Upper lobe of right lung (tissue), 1 donor: ENCODE measurements at regions not wholly inside any gene's neighbourhood (a gene's known extent, or its start where the extent isn't known, plus 50 kb on each side); places are given as distances from the start of the nearest gene placed in this dataset.

ENCODE experiments used
- ATAC-seq: fragments of 200-7000 bp; cut with Tn5 transposase; one replicate; pipeline ENCODE4 v1.9.1; 2020; ENCODE audit warnings: mild to moderate bottlenecking, moderate library complexity
- DNase-seq: peaks from one replicate; pipeline ENCODE4 v3.0.0-alpha.2; 2020
- H3K27ac ChIP-seq: fragments of 200-600 bp; one replicate; pipeline ENCODE4 v1.8.0; 2022
- H3K27me3 ChIP-seq: fragments of 200-600 bp; one replicate; pipeline ENCODE4 v1.8.0; 2022; ENCODE audit warnings: mild to moderate bottlenecking
- H3K36me3 ChIP-seq: fragments of 200-600 bp; one replicate; pipeline ENCODE4 v1.8.0; 2022
- H3K4me1 ChIP-seq: fragments of 200-600 bp; one replicate; pipeline ENCODE4 v1.8.0; 2022
- H3K4me3 ChIP-seq: fragments of 200-600 bp; one replicate; pipeline ENCODE4 v1.8.0; 2022; ENCODE audit warnings: mild to moderate bottlenecking
- H3K9me3 ChIP-seq: fragments of 200-600 bp; one replicate; pipeline ENCODE4 v1.8.0; 2022
- intact Hi-C: fragments of 100-400 bp; cut with DNase I; formaldehyde crosslinking; loops from one replicate; pipeline ENCODE4 v1.11.0; 2022
- TF ChIP-seq, protein P1 (sequence below): fragments of 200-600 bp; IDR thresholded peaks from one replicate; pipeline ENCODE4 v1.8.0; 2022; ENCODE audit warnings: antibody characterized with exemption
- donor health status: DM: no; HTN: yes; CAD: no; lungs with severe emphysema.

DNA sequence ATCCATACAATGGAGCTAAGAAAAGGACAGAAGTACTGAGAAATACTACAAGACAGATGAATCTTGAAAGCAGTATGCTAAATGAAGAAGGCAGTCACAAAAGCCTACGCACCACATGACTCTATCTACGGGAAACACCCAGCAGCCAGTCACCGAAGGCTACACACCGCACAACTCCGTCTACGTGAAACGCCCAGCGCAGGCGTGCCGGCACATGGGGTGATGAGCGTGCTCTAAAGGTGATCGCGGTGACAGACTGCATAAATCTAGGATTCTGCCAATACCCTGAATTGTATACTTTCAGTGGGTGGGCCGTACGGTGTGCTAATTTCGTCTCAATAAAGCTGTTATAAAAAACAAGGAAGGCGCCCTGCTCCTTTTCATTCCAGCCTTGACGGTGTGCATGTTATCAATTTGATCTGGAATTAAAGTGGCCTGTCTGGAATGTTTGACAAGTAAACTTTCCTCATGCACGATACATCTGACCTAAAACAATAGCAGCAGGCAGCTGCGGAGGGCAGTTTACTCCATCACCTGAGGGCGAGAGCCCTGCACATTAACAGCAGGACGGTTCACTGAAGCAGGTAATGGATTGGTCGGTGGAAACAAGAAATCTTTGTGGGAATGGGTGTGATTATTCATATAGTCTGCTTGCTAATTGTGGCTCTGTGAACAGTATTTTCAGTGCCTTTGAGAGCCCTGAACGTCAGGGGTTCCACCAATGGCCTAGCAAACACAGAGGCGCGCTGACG lies 86.2 kb upstream of the SALL3 start:
- intact Hi-C loops = no loop called here
- Histone ChIP-seq H3K9me3 (no peaks in the 10 kb centered on the region), H3K4me1 (no peaks in the 10 kb centered on the region), H3K4me3 (no peak overlapping the region), H3K27me3 (no peaks in the 10 kb centered on the region), H3K27ac (no peak overlapping the region), H3K36me3 (no peaks in the 10 kb centered on the region)
- ATAC-seq (no peak), DNase-seq (no peak)
- TF ChIP-seq, protein P1, sequence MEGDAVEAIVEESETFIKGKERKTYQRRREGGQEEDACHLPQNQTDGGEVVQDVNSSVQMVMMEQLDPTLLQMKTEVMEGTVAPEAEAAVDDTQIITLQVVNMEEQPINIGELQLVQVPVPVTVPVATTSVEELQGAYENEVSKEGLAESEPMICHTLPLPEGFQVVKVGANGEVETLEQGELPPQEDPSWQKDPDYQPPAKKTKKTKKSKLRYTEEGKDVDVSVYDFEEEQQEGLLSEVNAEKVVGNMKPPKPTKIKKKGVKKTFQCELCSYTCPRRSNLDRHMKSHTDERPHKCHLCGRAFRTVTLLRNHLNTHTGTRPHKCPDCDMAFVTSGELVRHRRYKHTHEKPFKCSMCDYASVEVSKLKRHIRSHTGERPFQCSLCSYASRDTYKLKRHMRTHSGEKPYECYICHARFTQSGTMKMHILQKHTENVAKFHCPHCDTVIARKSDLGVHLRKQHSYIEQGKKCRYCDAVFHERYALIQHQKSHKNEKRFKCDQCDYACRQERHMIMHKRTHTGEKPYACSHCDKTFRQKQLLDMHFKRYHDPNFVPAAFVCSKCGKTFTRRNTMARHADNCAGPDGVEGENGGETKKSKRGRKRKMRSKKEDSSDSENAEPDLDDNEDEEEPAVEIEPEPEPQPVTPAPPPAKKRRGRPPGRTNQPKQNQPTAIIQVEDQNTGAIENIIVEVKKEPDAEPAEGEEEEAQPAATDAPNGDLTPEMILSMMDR = no peak

DNA sequence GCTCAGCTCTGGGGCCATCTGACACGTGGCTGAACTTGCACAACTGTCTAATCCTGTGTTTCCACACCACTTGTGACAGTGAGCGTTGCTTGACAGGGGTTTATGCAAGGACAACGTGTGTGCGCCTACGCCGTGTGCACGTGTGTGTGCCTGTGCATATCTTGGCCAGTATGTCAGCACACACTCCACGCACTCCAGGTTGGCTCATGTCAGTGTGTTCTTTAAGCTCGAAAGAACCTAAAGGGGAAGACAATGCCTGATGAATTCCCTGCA lies 85.6 kb upstream of the SALL3 start:
- Histone ChIP-seq H3K27me3 (no peaks in the 10 kb centered on the region), H3K36me3 (no peaks in the 10 kb centered on the region), H3K4me3 (no peak overlapping the region), H3K9me3 (no peaks in the 10 kb centered on the region), H3K27ac (no peak overlapping the region), H3K4me1 (no peaks in the 10 kb centered on the region)
- TF ChIP-seq, protein P1 = no peak
- intact Hi-C loops = no loop called here
- DNase-seq (no peak), ATAC-seq (no peak)

DNA sequence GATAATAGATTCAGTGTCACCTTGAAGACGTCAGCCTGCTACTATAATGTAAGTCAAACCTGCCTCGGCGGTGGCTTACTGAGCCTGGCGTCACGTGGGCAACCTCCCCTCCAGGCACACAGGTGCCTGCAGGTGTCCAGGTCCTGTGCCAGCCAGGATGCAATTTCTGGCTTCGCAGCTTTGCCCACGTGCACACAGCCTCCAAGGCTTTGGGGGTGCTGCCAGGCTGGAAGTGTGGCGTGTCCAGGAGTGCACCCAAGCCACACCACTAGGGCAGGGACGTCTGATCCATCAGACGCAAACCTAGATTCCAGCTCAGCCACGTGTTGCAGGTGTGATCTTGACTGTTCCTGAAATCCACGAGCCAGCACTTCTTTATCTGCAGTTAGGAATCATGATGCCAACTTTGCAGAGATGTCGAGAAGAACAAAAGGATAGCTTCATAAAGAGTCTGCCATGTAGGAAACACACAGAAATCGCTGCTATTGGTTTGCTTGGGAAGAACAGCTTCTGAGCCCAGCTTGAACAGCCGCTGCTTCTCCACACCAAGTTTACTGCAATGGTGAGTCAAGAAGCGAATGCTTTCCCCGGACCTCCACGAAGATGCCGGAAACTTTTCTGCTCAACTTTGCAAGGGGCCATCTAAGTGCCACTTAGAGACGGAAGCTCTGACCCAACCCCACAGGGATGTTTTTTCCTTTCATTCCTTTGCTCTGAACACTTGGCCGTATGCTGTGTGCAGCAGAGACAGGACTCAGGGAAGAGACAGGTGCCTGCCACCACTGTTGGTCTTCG lies 84.2 kb upstream of the SALL3 start:
- no peak overlapping the region for H3K27ac ChIP-seq
- DNase-seq (no peak), ATAC-seq (no peak)
- H3K4me3 ChIP-seq = no peak overlapping the region
- no peaks in the 10 kb centered on the region for H3K4me1 ChIP-seq
- H3K27me3 ChIP-seq = no peaks in the 10 kb centered on the region
- intact Hi-C loops = no loop called here
- no peaks in the 10 kb centered on the region for H3K36me3 ChIP-seq
- TF ChIP-seq, protein P1 = no peak
- no peaks in the 10 kb centered on the region for H3K9me3 ChIP-seq

DNA sequence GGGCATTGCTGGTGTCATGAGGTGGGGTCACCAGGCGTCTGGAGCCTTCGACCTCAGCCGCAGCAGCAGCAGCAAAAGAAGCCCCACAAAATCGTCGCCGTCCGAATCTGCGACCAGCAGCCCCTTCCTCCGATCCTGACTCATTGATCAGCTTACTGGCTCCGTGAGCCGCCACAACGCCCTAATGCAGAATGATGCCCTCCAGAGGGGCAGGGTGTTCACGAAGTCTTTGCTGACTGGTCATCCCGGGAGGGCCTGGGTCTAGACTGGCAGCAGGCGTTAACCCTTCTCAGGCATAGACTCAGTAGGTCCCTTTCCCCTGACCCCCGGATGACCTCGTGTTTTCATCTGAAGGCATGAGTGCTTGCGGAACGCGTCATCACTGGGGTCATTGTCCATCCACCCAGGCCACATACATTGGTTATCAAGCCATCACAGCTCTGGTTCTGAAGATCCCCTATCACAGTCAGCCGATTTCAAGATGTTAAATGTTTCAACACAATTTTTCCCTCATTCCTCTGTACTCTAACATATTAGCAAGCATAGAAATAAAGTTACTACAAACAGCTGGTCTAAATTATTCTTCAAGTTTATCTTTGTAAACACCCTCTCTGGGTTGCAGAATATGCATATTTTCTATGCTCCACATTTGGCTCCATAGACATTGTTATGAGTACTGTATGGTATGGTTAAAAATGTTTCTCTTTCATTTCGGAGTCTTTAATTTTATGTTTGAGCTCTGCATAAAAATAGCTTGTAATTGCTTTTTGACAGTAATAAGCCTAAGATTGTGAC lies 83.3 kb upstream of the SALL3 start:
- no peak for DNase-seq

DNA sequence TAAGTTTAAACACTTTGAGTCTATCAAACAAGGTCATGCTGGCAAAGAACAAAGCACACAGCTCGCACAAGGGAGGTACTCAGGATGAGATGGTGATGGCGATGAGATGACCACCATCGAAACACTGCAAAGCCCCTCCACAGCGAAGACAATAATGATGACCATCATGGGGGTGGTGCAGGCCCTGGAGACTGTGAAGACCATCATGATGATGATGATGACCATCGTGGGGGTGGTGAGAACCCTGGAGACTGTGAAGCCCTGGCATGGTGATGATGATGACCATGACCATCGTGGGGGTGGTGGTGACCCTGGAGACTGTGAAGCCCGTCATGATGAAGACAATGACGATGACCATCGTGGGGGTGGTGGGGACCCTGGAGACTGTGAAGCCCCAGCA lies 81.6 kb upstream of the SALL3 start:
- H3K4me1 ChIP-seq = no peaks in the 10 kb centered on the region
- no peaks in the 10 kb centered on the region for H3K36me3 ChIP-seq
- no peak overlapping the region for H3K27ac ChIP-seq
- no peaks in the 10 kb centered on the region for H3K9me3 ChIP-seq
- intact Hi-C loops = no loop called here
- ATAC-seq = no peak
- no peak overlapping the region for H3K4me3 ChIP-seq
- no peak for DNase-seq
- TF ChIP-seq, protein P1 = no peak
- no peaks in the 10 kb centered on the region for H3K27me3 ChIP-seq

More for the DNA sequence above, 83.3 kb upstream of the SALL3 start:
- H3K27me3 ChIP-seq = no peaks in the 10 kb centered on the region
- no peaks in the 10 kb centered on the region for H3K9me3 ChIP-seq
- no peak for ATAC-seq
- no peak overlapping the region for H3K4me3 ChIP-seq
- intact Hi-C loops = no loop called here
- TF ChIP-seq, protein P1 = no peak
- no peak overlapping the region for H3K27ac ChIP-seq
- H3K4me1 ChIP-seq = no peaks in the 10 kb centered on the region
- no peaks in the 10 kb centered on the region for H3K36me3 ChIP-seq
